ENCODE measurements at regions not wholly inside any gene's neighbourhood (a gene's known extent, or its start where the extent isn't known, plus 50 kb on each side); places are given as distances from the start of the nearest gene placed in this dataset.

DNA sequence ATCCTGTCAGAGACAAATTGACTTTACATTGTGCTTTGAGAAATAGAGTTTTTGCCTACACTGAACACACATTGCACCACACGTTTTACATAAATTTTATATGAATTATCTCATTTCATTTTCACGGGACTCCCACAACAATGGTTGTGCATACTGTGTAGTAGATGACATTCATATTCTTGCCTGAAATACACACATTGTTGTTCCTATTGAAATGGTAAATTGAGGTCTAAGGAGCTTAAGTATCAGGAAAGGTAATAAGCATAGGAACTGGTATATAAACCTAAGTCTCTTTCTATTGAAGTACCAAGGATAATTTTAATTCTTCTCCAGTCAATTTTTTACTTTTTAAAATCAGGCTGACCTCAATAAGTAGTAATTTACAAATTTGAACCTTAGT lies 473.7 kb upstream of the DEPDC1 start:
- DNase-seq = no peak

DNA sequence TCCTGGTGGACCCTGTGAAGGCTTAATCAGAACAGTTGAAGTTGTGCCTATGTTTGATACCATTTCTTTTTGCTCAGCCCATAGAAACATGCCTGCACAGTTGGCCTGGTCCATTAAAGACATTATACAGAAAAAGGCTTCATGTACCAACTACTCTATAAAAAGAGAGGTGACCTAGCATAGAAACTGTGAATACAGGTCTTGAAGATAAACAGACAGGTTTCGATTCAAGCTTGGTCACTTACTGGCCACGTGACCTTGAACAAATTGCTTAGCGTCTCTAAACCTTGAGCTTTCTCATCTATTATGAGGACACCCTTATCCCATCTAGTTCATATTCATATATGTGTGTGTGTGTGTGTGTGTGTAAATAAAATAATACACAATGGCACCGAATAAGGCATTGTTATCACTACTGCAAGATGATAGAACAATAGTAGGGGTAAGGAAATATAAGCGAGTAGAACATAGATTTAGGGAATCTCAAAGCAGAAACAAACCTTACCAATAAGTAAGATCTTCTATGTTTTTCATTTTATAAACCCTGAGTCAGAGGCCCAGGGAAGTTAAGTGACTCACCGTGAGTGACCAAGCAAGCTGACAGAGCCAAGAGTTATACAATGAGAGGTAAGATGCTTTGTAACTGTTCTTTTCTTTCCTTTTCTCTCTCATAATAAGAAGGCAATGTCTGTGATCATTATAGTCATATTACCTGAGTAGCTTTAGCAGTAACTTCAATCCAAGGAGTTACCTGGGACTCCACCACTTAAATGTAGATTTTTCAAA lies 476.8 kb upstream of the DEPDC1 start:
- DNase-seq = no peak

DNA sequence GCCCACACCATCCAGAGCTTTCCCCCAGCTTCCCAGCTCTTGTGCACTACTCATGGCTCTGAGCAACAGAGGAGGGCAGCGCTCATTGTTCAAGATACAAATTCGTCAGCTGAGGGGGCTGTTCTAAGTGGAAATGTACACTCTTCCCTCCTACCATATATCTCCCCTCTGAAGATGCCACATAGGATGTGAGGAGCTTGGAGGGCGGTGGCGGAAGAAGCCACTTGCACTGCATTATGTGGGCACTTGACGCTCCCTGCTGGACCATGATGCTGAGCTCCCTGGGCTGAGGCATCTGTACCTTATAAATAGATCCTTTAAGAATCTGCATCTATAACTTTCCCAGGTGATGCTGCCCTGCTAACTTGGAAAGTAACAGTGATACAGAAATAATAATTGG lies 477.6 kb upstream of the DEPDC1 start:
- no peak for DNase-seq

DNA sequence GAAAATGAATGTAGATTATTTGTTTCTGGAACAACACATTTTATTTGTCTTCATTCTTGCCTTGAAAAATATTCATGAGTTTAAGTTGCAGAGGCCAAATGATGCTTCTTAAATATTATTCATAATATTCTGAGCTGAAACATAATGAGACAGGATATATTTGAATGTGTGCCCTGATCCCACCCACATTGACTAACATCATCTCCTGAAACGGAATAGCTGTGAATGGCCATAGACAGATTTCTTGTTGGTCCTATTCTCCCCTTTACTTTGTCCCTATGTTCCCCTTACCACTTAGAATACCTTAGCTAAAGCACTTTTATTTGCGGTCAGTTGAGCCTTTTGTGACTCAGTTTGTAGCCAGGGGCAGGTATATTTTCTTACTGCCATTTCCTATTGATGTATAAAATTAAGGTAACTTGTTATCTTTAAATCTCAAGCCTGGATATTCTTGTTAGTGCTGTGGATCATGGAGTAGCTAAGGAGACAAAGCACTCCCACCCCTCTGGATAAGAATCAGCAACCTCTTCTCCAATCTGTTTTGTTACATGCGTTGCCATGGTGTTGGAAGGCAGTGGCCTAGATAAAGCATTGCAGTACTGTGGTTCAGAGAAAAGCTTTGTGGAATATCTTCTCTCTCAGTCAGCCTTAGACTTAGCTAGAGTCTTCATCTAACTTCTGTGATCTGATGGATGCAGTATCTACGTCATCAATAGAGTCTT lies 478.5 kb upstream of the DEPDC1 start:
- DNase-seq = no peak

DNA sequence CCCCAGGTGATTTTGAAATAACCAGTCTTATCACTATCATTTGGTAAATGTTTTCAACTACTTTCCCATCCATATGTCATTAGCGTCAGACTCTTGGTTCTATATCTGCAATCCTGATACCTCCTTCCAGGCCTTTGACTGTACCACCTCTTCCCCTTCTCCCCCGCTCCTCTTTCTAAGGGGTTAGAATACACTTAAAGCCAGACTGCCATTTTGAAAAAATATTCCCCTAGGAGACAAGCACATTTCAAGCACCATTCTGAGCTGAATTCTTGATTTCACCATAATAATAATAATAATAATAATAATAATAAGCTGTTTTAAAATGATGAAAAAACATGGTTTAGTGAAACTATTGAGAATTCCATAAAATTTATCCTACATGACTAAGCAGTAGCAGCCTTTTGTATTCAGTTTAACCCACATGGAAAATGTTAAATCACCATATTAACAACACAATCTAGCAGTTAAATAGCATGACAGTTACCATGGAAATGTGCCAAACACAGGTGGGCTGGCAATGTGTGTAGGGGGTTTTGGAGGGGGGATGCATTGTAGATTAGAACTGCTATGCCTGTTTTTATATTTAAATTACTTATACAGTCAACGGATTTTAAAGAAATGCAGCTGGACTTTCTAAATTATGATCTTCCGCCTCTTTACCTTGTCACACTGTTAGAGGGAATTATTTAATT lies 480.2 kb upstream of the DEPDC1 start:
- DNase-seq = no peak

DNA sequence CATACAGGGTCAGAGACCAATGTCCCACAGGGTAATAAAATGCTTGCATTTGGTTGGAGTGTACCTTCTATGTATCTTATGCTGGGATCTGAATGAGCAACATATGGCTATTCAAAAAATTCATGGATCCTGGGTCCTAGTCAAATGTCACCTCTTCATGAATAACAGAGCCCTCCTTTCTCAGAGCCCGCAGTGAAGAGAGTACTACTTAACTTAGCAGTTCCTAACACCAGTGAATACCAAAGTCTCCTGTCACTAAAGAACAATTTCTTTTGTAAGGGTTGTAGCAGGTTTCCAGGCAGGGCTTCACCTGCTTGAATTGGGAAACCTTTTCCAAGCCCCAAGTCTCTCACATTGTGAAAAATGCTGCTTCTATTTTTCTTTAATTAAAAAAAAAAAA lies 483.0 kb upstream of the DEPDC1 start:
- no peak for DNase-seq

DNA sequence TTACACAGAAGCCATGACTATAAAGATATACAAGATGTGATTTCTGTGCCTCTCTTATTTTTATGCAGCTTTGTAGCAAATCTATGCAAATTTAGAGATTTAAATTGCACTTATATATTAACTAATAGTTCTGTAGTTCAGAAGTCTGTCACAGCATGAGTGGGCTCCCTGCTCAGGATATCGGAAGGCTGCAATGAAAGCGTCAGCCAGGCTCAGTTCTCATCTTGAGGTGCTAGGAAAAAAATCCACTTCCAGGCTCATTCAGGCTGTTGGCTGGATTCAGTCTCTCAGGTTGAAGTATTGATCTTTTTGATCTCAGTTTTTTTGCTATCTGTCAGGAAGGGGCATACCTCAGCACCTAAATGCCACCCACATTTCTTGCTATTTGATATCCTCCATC lies 487.4 kb upstream of the DEPDC1 start:
- no peak for DNase-seq

DNA sequence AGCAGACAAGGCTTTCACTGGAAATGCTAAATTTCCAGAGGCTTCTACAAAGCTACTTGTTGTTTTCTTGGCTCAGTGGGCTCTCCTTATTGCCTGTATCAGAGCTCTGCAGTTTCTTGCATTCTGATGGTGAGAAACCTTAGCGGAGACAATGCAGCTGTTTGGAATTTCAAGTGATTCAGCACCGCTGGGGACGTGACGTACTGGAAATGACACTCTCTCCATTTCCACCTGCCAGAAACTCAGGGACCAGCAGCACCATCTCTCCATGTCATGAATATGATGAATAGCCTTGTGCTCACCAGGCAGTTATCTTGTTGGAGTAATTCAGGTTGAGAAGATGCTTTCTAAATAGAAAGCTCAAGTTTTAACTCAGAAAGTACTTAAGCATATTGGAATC lies 497.2 kb upstream of the DEPDC1 start:
- DNase-seq = no peak

DNA sequence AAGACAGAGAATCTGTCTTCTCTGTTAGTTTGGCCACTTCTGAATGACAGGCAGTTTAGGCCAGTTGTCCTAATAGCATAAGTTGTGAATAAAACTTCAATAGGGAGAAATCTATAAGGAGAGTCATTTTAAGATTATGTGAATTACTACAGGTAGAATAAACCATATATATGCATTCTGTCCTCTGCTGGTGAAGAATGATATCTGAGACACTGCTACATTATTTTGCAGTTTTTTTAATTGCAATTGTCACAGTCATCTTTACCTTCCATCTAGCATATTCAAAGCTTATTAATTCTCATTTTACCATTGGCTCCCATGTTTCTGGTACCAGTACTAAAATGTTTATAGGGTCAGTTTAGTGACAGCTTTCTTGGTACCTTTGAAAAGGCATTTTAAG lies 519.6 kb upstream of the DEPDC1 start:
- DNase-seq = no peak

DNA sequence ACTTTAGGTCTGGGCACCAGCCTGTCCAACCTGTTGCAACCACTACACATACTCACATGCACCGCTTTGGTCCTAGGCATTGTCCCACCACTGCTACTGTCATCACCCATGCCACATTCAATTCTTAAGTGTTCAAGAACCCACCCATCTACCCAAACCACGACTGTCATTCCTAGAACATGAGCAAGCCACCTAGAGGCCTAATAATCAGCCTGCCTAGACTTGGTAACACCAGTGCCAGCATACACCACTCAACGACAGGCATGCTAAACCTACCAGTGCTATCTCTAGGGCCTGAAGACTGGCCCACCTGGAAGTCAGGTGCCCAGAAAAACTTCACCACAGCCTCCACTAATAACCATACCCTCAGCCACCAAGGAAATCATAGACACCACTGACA lies 532.8 kb upstream of the DEPDC1 start:
- DNase-seq = no peak

DNA sequence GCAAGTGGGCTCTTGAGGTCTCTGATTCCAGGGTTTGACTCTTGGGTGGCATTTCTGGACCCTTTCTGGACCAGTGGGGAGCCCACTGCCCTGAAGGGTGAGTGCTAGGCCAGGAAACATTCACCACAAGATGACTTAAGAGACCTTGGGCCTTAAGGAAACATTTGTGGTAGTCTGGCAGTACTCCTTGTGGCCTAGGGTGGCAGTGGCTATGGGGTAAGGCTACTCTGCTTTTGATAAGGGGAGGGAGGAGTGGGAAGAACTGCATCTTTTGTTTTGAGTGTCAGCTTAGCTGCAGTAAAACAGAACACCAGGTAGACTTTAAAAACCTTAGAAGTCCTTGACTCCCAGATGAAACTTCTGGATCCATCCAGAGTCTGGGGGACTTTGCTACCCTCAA lies 529.3 kb upstream of the LRRC7 start:
- no peak for DNase-seq

DNA sequence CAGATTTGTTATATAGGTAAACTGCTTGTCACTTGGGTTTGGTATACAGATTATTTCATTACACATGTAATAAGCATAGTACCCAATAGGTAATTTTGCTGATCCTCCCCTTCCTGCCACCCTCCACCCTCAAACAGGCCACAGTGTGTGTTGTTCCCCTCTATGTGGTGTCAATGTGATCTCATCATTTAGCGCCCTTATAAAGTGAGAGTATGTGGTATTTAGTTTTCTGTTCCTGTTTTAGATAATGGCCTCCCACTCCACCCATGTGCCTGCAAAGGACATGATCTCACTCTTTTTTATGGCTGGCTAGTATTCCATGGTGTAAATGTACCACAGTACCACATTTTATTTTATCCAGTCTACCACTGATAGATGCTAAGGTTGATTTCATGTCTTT lies 522.1 kb upstream of the LRRC7 start:
- DNase-seq = no peak

DNA sequence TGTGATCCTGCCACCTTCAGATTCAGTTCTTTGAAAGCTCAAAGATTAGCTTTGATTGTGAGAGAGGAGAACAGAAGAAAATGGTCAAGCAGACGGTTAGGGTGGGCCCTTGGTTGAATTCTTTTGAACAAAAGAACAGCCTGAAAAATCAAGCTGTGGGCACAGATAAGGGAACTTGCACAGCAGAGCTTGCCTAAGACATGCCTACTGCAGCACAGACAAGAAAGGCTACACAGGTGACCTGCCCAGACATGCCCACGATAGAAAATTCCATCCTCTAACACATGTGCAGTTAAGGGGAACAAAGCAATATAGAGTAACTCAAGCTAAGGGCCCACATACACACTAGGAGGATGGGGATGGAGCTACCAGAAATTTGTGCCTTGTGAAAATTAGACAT lies 512.5 kb upstream of the LRRC7 start:
- no peak for DNase-seq

DNA sequence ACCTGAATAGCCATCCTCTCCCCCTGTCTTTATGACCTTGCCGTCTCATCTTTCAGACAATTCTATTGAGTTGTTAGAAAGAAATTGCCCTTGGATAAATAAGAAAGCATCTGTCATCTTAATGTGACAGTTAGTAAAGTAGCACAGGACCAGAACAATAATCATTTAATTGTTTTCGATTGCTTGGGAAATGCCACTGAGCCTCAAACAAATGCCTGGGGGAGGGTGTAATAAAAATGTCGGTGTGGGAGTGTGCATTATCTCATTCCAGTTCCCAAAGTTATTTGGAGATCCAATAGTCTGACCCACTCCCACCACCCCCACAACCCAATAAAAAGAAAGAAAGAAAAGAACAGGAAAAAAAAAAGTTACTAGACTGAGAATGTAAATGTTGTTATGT lies 509.3 kb upstream of the LRRC7 start:
- DNase-seq = no peak

DNA sequence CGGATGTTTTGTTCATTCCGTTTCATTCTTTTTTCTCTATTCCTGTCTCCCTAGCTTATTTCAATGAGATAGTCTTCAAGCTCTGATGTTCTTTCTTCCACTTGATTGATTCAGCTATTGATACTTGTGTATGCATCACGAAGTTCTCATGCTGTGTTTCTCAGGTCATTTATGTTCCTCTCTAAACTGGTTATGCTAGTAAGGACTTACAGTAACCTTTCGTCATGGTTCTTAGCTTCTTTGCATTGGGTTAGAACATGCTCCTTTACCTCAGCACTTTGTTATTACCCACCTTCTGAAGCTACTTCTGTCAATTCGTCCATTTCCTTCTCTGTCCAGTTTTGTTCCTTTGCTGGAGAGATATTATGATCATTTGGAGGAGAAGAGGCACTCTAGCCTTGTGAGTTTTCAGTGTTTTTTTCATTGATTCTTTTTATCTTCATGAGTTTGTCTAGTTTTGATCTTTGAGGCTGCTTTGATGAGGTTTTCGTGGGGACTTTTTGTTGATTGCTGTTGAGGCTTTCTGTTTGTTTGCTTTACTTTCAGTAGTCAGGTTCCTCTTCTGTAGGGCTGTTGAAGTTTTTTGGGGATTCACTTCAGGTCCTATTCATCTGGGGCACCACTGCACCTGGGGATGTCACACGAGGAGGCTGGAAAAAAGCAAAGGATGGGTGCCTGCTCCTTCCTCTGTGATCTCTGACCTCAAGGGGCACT lies 496.9 kb upstream of the LRRC7 start:
- no peak for DNase-seq

DNA sequence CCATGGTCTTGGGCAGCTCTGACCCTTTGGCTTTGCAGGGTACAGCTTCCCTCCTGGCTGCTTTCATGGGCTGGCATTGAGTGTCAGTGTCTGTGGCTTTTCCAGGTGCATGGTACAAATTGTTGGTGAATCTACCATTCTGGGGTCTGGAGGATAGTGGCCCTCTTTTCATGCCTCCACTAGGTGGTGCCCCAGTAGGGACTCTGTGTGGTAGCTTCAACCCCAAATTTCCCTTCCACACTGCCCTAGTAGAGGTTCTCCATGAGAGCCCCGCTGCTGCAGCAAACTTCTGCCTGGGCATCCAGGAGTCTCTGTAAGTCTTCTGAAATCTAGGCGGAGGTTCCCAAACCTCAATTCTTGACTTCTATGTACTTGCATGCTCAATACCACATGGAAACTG lies 494.5 kb upstream of the LRRC7 start:
- DNase-seq = no peak

DNA sequence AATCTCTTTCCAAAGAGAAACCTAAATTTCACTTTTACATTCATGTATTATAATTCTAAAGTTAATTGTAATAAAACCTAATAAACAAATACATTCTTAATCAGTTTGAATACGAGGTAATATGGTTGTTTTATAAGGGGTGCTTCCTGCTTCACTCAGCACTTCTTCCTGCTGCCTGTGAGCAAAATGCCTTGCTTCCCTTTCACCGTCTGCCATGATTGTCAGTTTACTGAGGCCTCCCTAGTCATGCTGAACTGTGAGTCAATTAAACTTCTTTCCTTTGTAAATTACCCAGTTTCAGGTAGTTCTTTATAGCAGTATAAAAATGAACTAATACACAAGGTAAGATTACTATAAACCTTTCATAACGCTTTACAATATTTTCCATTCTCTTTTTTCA lies 491.1 kb upstream of the LRRC7 start:
- DNase-seq = no peak

DNA sequence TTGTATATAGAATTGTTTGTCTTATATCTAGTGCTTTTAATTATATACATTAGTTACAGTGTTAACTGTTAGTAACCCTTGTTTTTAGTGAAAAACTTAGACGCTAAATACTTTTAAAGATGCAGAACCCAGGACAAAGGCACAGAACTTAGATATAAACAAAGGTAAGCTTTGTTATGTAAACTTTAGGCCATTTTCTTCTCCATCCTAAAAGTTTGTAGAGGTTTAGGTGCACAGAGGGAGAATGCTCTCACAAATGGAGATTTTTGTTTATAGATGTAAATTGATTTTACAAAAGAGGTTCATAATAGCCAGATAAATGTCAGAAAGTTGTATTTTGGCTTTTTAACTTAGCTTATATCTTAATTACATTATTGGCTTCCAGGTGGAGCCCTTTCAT lies 490.5 kb upstream of the LRRC7 start:
- DNase-seq = no peak

DNA sequence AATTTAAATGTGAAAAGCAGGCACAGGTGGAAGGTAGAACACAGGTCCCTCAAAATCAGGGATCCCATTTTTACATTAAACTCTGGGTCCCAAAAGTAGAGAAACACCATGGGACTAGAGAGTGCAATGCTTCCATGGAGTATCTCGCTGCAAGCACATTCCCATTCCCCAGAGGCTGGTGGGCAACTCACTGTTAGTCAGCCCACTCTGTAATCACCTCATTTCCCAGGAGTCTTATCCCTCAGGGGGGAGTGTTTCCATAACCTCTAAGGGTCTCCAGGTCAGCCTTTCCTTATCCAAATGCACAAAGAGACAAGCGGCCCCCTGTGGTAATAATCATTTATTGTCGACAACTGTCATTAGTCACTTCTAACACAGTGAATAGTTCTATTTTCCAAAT lies 490.1 kb upstream of the LRRC7 start:
- DNase-seq = no peak

DNA sequence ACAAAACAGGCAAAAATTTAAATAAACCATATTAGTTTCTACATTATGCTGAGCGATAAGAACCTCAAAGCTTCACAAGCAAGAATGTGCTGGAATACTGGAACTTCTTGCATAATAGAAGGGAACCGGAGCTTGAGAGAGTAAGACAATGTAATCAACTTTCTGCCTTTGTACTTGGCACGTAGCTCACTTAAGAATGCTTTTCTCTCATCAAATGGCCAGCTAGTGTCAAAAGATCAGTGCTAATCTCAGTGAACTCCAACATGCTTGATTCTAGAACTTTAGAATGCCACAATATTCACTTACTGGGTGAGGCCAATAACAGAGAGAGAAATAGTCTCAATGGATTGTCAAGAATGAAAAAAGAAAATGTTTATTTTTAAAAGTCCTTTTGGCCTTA lies 486.1 kb upstream of the LRRC7 start:
- DNase-seq = no peak

DNA sequence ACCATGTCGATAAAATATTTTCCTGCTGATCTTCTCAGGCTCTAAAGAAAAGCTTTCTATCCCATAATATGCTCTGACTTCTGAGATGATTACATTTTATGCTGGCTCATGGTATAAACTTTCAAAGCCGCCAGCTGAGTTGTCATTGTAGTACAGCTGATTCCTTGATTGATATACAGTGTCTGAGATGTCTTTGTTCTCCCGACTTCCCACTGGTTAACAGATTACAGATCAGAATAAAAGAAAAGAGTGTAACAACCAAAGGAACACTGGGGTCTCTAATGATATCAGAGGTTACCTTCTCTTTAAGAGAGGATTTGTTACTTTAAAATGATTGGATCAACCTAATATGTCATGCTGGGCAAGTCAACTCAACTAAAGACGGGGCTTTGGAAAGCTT lies 485.4 kb upstream of the LRRC7 start:
- no peak for DNase-seq

DNA sequence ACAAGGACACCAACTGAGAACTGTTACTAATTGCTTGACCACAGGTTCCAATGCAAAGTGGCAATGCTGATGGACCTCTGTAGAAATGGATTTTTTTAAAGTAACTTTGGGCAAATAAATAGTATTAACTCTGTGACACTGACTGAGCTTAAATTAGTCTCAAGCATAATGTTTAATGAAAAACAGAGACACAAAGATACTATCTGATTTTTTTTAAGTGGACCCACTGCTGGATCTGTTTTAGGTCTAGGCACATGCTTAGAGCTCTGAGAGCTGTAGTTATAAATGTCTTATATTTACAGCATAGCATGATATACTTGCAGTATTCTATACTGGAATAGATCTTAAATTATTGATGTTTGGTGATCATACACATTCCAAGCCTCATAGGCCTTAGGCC lies 481.6 kb upstream of the LRRC7 start:
- DNase-seq = no peak

DNA sequence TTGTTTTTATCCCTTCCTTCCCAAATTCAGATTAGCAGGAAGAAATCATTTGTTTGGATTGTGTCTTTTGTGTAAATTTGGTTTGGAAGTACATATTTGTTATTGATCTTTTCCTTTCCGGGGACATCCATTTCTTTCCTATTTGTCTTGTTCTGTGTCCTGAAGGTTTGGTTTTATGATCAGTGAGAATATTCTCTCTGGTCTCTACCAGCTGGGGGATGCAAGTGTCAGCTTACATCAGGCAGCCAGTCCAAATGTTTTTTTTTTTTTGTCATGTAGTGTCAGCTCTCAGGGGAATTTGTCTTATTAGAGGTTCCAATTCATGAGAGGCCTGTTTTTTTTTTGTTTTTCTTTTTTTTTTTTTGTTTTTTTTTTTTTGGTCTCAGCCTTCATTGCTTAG lies 479.2 kb upstream of the LRRC7 start:
- DNase-seq = no peak

DNA sequence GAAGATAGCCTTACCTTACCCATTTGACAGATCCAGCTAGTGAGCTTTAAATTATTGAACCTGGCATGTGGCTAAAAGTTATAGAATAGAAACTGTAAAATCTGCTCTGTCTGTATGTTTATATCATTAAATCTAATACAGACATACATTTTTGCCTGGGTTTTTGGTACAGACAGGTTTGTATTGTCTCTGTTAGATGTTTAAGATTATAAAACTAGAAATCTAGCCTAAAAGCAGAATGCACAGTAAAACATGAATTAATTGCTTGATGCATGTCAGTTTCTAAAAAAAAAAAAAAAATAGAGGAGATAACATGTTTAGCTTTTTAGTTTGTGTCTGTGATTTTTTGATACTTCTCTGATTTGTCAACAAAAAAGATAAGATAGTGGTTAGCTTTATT lies 477.6 kb upstream of the LRRC7 start:
- DNase-seq = no peak

Data from bone marrow (tissue), 2 donors.